Neural crest cell (in vitro differentiated cells): ENCODE measurements at regions not wholly inside any gene's neighbourhood (a gene's known extent, or its start where the extent isn't known, plus 50 kb on each side); places are given as distances from the start of the nearest gene placed in this dataset.

Experiments used
- DNase-seq: peaks from one replicate; pipeline ENCODE4 v3.0.0; 2021; ENCODE audit warnings: low read depth, mixed read lengths, low spot score
- H3K27ac Mint-ChIP-seq: one replicate; pipeline ENCODE4 v1.8.0; 2021; ENCODE audit warnings: mild to moderate bottlenecking, mixed read lengths; ENCODE audit not compliant: unreplicated experiment
- H3K27me3 Mint-ChIP-seq: 2 replicates; pipeline ENCODE4 v1.8.0; 2021; ENCODE audit warnings: low read depth, mild to moderate bottlenecking, mixed read lengths
- H3K36me3 Mint-ChIP-seq: 2 replicates; pipeline ENCODE4 v1.8.0; 2021; ENCODE audit warnings: low read depth, mild to moderate bottlenecking, mixed read lengths
- H3K4me1 Mint-ChIP-seq: 2 replicates; pipeline ENCODE4 v1.8.0; 2021; ENCODE audit warnings: mixed read lengths
- H3K4me3 Mint-ChIP-seq: one replicate; pipeline ENCODE4 v1.8.0; 2021; ENCODE audit warnings: mild to moderate bottlenecking, mixed read lengths
- H3K9me3 Mint-ChIP-seq: 2 replicates; pipeline ENCODE4 v1.8.0; 2021; ENCODE audit warnings: mixed read lengths
- TF ChIP-seq, protein P1 (sequence below): fragments of 200-600 bp; sonication (generic); conservative IDR thresholded peaks from 2 replicates; pipeline ENCODE4 v1.5.0; 2021; ENCODE audit warnings: antibody characterized with exemption, mild to moderate bottlenecking

GRCh38 chr6:33933101-33933500, 129.3 kb upstream of the MLN start:
- DNase-seq: no peak
- H3K36me3 Mint-ChIP-seq: no peaks in the 10 kb centered on the region
- no peak overlapping the region for H3K4me3 Mint-ChIP-seq
- H3K4me1 Mint-ChIP-seq: peaks cover 4% of the 10 kb centered on the region
- TF ChIP-seq, protein P1, sequence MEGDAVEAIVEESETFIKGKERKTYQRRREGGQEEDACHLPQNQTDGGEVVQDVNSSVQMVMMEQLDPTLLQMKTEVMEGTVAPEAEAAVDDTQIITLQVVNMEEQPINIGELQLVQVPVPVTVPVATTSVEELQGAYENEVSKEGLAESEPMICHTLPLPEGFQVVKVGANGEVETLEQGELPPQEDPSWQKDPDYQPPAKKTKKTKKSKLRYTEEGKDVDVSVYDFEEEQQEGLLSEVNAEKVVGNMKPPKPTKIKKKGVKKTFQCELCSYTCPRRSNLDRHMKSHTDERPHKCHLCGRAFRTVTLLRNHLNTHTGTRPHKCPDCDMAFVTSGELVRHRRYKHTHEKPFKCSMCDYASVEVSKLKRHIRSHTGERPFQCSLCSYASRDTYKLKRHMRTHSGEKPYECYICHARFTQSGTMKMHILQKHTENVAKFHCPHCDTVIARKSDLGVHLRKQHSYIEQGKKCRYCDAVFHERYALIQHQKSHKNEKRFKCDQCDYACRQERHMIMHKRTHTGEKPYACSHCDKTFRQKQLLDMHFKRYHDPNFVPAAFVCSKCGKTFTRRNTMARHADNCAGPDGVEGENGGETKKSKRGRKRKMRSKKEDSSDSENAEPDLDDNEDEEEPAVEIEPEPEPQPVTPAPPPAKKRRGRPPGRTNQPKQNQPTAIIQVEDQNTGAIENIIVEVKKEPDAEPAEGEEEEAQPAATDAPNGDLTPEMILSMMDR: no peak
- no peak overlapping the region for H3K27ac Mint-ChIP-seq
- H3K27me3 Mint-ChIP-seq: peaks cover 20% of the 10 kb centered on the region
- peaks cover 4% of the 10 kb centered on the region for H3K9me3 Mint-ChIP-seq

- DNase-seq: no peak
- H3K4me1 Mint-ChIP-seq: peaks cover 4% of the 10 kb centered on the region
- H3K36me3 Mint-ChIP-seq: no peaks in the 10 kb centered on the region
- no peak overlapping the region for H3K4me3 Mint-ChIP-seq
- peaks cover 18% of the 10 kb centered on the region for H3K27me3 Mint-ChIP-seq
- no peak overlapping the region for H3K27ac Mint-ChIP-seq
- TF ChIP-seq, protein P1: no peak
- peaks cover 4% of the 10 kb centered on the region for H3K9me3 Mint-ChIP-seq
These were observed 128.0 kb upstream of the MLN start for GRCh38 chr6:33931799-33932198.

- Mint-ChIP-seq H3K9me3 (peaks cover 4% of the 10 kb centered on the region), H3K27ac (peak overlapping the region; percentile 73), H3K27me3 (peaks cover 18% of the 10 kb centered on the region), H3K36me3 (no peaks in the 10 kb centered on the region), H3K4me3 (no peak overlapping the region), H3K4me1 (peaks cover 4% of the 10 kb centered on the region)
- DNase-seq: no peak
- TF ChIP-seq, protein P1: no peak
These were observed 125.9 kb upstream of the MLN start for GRCh38 chr6:33929575-33930288.

- DNase-seq: no peak
- Mint-ChIP-seq H3K27me3 (peaks cover 9% of the 10 kb centered on the region), H3K4me1 (peaks cover 4% of the 10 kb centered on the region), H3K27ac (no peak overlapping the region), H3K4me3 (no peak overlapping the region), H3K9me3 (peaks cover 4% of the 10 kb centered on the region), H3K36me3 (no peaks in the 10 kb centered on the region)
- TF ChIP-seq, protein P1: no peak
These were observed 123.8 kb upstream of the MLN start for GRCh38 chr6:33927616-33928015.

- peaks cover 4% of the 10 kb centered on the region for H3K27me3 Mint-ChIP-seq
- H3K27ac Mint-ChIP-seq: no peak overlapping the region
- H3K36me3 Mint-ChIP-seq: no peaks in the 10 kb centered on the region
- no peak for DNase-seq
- H3K4me1 Mint-ChIP-seq: peaks cover 4% of the 10 kb centered on the region
- H3K9me3 Mint-ChIP-seq: peaks cover 4% of the 10 kb centered on the region
- H3K4me3 Mint-ChIP-seq: no peak overlapping the region
- TF ChIP-seq, protein P1: no peak
These were observed 123.3 kb upstream of the MLN start for GRCh38 chr6:33927112-33927511.
